ENCODE measurements at regions not wholly inside any gene's neighbourhood (a gene's known extent, or its start where the extent isn't known, plus 50 kb on each side); places are given as distances from the start of the nearest gene placed in this dataset.
"Not testable (repeated sequence)": the region's sequence is repeated elsewhere in the genome, so short reads cannot be mapped to it uniquely, and the experiment has no call there.

DNA sequence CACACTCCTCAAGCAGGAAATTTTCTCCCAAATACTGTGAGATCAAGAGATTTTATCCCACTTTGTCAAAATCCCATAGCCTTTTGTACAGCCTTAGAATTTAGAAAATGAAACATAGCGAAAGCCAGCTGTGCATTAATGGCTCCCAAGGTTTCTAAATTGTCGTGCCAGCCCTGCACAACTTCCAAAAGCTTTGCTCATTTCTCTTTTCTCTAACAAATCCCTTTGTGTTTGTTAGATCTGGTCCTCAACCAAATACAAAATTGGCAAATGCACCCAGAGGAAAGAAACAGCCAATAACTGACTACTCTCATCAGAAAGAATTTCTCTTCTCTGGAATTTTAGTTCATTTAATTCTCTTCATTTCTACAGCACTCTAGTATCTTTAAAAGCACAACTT is 361.1 kb downstream of the INSIG2 start:
- no peak for DNase-seq

DNA sequence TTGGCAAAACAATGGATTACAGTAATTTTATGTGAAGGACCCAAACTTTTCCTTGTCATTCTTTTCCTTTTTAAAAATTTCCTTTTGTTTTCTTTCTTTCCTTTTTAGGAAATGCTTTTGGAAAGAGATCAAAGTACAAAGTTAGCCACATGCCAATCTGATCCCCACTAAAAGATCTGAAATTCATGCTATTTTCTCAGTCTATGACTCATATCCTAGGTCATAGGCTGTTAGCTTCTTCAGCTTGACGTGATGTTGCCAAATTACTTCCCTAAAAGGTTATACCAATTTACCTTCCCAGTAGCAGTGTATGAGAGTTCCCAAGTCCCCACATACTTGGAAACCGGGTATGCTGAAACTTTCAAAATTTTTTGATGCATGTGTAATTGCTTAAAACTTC is 355.3 kb downstream of the INSIG2 start:
- no peak for DNase-seq

- DNase-seq = no peak
Observed at GRCh38 chr2:118442996-118443553, 354.8 kb downstream of the INSIG2 start.

DNA sequence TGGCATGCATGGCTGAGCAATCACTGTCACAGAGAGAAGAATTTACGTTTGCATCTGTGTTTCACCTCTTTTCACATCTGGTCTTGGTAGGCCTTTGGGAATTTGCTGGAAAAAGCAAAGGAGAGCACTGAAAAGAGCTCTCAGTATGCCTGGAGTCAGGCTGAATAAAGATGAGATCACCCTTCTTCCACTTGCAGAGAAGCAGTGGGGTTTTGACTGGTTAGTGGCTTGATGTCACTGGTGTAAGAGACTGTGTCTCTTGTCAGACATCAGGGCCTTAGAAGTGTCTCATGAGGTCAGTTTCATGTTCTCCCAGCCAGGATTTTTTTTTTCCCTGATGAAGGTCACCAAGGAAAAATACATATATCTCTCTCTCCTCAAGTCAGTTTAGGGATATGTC is 353.8 kb downstream of the INSIG2 start:
- no peak for DNase-seq

GRCh38 chr2:118440404-118441098 is 352.3 kb downstream of the INSIG2 start:
- DNase-seq = no peak

- no peak for DNase-seq
Observed at GRCh38 chr2:118437501-118437900, 349.2 kb downstream of the INSIG2 start.

DNA sequence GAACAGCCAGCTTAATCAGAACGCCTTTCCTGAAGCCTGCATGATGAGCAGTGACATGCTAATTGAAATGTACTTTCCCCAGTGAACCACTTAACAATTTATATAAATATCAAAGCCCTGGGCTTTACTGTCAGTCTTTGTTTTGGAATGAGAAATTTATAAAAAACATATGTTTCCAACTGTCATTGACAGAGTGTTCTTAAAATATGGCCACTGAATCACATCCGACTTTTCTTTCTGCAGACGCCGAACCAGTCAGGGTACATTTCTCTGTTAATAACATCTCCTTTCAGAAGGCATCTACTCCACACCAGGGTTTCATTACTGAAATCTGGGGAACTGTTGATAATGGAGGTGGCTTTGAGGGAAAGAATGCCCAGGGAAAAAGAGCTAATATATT is 343.7 kb downstream of the INSIG2 start:
- no peak for DNase-seq

DNA sequence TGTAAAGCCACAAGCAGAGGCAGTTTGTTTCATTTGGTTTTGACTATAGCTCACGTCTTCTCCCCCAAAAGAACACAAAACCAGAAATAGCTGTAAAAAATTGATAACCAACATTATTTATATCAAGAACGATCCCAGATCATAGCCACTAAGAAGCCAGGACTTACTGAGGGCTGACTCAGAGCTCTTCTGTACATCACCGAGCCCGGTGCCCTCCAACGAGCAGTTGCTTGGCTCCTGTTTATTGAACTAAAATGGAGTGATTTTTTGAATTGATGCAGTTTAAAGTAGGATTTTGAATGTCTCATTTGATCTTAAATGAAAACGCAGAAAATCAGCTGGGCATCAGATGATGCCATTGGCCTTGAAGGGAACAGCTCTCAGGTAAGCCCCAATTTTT is 343.3 kb downstream of the INSIG2 start:
- DNase-seq = no peak

DNA sequence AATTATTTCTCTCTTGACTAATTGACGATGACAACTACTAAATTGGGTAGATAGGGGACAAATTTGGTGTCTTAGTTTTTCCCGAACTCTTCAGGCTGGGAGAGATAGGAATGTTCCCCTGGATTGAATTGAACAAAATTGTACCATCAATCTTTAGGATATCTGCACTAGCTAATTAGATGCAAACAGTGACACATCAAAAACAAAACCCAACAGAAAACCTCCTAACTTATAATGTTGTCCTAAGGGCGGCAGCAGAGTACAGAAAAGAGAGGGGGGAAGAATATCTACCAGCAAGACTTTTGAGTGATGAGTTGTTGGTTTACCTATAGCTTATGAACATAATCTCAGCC is 342.9 kb downstream of the INSIG2 start:
- no peak for DNase-seq

DNA sequence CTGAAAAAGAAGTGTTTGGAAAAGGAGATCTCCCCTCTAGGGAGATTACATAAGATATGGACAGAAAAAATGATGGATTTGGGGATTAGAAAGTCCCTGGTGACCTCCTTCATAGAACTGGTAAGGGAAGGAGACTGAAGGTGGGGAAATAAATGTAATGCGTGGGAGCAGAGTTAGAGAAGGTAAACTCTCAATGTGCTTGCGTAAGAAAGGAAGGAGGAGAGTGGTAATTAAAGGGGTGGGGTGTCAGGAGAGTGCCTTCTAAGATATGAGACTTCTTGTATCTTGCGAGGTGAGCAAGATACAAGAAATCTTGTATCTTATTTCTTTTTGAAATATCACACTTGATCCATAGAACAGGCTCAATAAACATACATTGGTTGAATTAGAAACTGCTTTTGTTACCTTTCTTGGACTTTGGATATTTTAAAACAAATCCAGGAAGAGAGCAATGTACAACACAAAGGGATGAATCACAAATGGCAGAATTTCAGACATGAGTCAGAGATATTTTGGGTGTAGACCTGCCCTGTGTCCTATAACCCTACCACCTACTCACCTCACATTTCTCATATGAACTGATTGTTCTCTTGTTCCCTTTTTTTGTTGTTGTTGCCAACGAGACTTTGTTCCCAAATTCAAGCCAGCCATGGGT is 342.4 kb downstream of the INSIG2 start:
- DNase-seq = no peak

DNA sequence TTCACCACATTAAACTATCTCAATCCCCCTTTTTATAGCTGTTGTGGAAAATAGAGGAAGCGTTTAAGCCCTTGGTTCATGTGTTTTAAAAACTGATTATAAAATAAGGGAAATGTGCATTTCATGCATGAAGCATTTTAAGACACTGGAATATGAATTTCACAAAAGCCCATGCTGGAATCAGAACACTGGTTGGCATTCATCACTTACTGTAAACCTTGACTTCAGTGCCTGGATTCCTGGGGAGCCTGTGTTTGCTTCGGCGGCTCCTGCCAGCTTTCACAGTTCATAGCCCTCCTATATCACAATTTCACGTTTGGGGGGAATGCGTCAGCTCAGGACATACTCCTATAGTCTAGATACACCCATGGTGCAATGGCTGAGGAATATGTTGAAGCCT is 336.9 kb downstream of the INSIG2 start:
- no peak for DNase-seq

GRCh38 chr2:118423776-118424175 is 335.5 kb downstream of the INSIG2 start:
- DNase-seq = no peak

DNA sequence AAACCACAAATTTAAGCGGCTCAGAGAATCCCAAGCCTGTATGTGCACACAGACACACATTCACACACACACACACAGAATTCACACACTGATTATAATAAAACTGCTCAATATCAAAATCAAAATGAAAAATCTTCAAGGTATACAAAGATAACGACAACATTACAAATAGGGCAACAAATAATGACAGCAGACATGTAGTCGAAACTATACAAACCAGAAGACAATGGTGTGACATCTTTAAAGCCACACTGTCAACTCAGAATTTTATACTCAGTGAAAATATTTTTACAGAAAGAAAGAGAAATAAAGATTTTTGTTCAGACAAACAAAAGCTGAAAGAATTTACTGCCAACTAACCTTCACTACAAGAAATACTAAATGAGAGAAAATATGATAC is 333.4 kb downstream of the INSIG2 start:
- no peak for DNase-seq

- no peak for DNase-seq
Observed at GRCh38 chr2:118417406-118418120, 329.3 kb downstream of the INSIG2 start.

- not testable (repeated sequence) for DNase-seq
Observed at GRCh38 chr2:118415186-118415585, 326.9 kb downstream of the INSIG2 start.

GRCh38 chr2:118403658-118404451 is 315.6 kb downstream of the INSIG2 start:
- DNase-seq = no peak

GRCh38 chr2:118388771-118389170 is 300.5 kb downstream of the INSIG2 start:
- DNase-seq = no peak

GRCh38 chr2:118387509-118387908 is 299.2 kb downstream of the INSIG2 start:
- no peak for DNase-seq

- DNase-seq = no peak
Observed at GRCh38 chr2:118386641-118387302, 298.5 kb downstream of the INSIG2 start.

- DNase-seq = no peak
Observed at GRCh38 chr2:118380915-118381653, 292.8 kb downstream of the INSIG2 start.

- DNase-seq = no peak
Observed at GRCh38 chr2:118375907-118376485, 287.7 kb downstream of the INSIG2 start.
